IPS-20b (cell line): ENCODE measurements at regions not wholly inside any gene's neighbourhood (a gene's known extent, or its start where the extent isn't known, plus 50 kb on each side); places are given as distances from the start of the nearest gene placed in this dataset.

Experiments
- H3K27ac ChIP-seq: one replicate; pipeline ENCODE4 v1.5.1; 2013; ENCODE audit warnings: low read length
- H3K27me3 ChIP-seq: 2 replicates; pipeline ENCODE4 v1.6.1; 2013; ENCODE audit warnings: mild to moderate bottlenecking, low read length, inconsistent platforms; ENCODE audit not compliant: insufficient read depth
- H3K36me3 ChIP-seq: 2 replicates; pipeline ENCODE4 v1.6.1; 2013; ENCODE audit warnings: low read depth, mild to moderate bottlenecking, inconsistent platforms, low read length, moderate library complexity; ENCODE audit not compliant: insufficient read depth
- H3K4me1 ChIP-seq: 2 replicates; pipeline ENCODE4 v1.6.1; 2013; ENCODE audit warnings: mild to moderate bottlenecking, control low read depth, inconsistent platforms, low read length, moderate library complexity; ENCODE audit not compliant: insufficient read depth
- H3K4me3 ChIP-seq: 2 replicates; pipeline ENCODE4 v1.5.1; 2013; ENCODE audit warnings: mild to moderate bottlenecking, low read length, inconsistent platforms
- H3K9ac ChIP-seq: 2 replicates; pipeline ENCODE4 v1.6.1; 2013; ENCODE audit warnings: low read depth, mild to moderate bottlenecking, inconsistent platforms, low read length, moderate library complexity
- H3K9me3 ChIP-seq: 2 replicates; pipeline ENCODE4 v1.6.1; 2013; ENCODE audit warnings: mild to moderate bottlenecking, low read depth, low read length, inconsistent platforms; ENCODE audit not compliant: insufficient read depth

GRCh38 chr7:156167417-156167807 lies 355.1 kb upstream of the SHH start:
- Histone ChIP-seq H3K9ac (no peak overlapping the region), H3K4me3 (no peak overlapping the region), H3K4me1 (no peaks in the 10 kb centered on the region; the same call in 1 of the 2 replicates), H3K27ac (no peak overlapping the region), H3K9me3 (no peaks in the 10 kb centered on the region), H3K36me3 (no peaks in the 10 kb centered on the region), H3K27me3 (no peaks in the 10 kb centered on the region)

GRCh38 chr7:156166692-156167416 lies 354.6 kb upstream of the SHH start:
- Histone ChIP-seq H3K4me3 (no peak overlapping the region), H3K9me3 (no peaks in the 10 kb centered on the region), H3K9ac (no peak overlapping the region), H3K4me1 (no peaks in the 10 kb centered on the region; the same call in 1 of the 2 replicates), H3K27ac (no peak overlapping the region), H3K27me3 (no peaks in the 10 kb centered on the region), H3K36me3 (no peaks in the 10 kb centered on the region)

DNA sequence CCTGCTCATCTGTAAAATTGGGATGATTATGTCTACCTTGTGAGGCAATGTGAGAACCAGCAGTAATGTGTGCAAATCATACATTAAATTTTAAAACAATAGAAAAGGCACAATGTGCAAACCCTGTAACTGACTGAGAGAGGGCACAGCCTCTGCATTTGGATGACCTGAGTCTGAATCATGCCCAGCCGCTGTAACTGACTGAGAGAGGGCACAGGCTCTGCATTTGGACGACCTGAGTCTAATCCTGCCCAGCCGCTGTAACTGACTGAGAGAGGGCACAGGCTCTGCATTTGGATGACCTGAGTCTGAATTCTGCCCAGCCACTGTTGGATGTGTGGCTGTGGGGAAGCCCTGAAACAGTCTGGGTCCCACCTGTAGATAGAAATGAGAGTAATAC lies 351.5 kb upstream of the SHH start:
- Histone ChIP-seq H3K9ac (no peak overlapping the region), H3K4me1 (no peaks in the 10 kb centered on the region; the same call in 1 of the 2 replicates), H3K27me3 (no peaks in the 10 kb centered on the region), H3K9me3 (no peaks in the 10 kb centered on the region), H3K4me3 (no peak overlapping the region), H3K36me3 (no peaks in the 10 kb centered on the region), H3K27ac (no peak overlapping the region)

DNA sequence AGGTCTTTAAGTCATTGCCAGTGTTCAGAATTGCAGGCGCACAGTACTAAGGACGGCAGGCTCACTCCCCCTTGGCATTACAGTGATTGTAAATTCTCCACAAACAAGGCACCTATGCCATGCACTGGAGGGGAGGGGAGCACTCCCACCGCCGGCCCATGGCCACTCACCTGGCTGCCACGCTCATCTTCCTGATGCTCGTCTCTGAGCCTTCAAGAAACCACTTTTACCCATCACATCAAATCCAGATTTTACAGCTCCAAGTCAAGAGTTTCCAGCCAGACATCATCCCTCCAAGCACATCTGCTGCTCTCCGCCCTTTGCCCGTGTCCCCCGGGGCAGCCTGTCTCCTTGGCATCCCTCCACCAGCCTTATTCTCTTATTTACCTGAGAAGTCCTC lies 350.2 kb upstream of the SHH start:
- H3K9me3 ChIP-seq, result no peaks in the 10 kb centered on the region
- no peaks in the 10 kb centered on the region for H3K27me3 ChIP-seq
- no peak overlapping the region for H3K27ac ChIP-seq
- no peak overlapping the region for H3K4me3 ChIP-seq
- H3K36me3 ChIP-seq, result no peaks in the 10 kb centered on the region
- H3K4me1 ChIP-seq, result no peaks in the 10 kb centered on the region; the same call in 1 of the 2 replicates
- no peak overlapping the region for H3K9ac ChIP-seq

- no peak overlapping the region; the same call in 1 of the 2 replicates for H3K4me3 ChIP-seq
- no peak overlapping the region for H3K9ac ChIP-seq
- no peaks in the 10 kb centered on the region for H3K27me3 ChIP-seq
- no peaks in the 10 kb centered on the region for H3K9me3 ChIP-seq
- peaks cover 3% of the 10 kb centered on the region; the same call in 1 of the 2 replicates for H3K4me1 ChIP-seq
- no peak overlapping the region for H3K27ac ChIP-seq
- H3K36me3 ChIP-seq, result no peaks in the 10 kb centered on the region
These were observed 348.5 kb upstream of the SHH start for GRCh38 chr7:156160811-156161210.

DNA sequence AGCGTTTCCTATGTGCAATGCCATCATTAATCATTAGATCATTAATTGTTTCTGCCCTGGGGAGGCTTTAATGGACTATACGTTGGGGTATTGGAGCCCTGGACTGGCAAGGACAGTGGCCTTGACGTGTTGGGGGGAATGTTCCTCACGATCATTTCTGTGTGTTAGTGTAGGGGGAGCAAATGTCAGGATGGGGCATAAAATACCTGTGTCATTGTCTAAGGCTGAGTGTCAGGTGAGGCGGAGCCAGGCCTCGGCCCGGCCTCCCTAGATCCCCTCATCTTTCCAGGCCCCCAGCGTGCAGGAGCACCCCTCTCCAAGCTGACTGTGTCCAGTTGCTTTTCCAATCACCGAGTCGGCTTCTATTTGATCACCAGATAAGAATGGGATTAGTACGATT lies 346.4 kb upstream of the SHH start:
- H3K9me3 ChIP-seq, result no peaks in the 10 kb centered on the region
- H3K27ac ChIP-seq, result no peak overlapping the region
- H3K27me3 ChIP-seq, result no peaks in the 10 kb centered on the region
- no peak overlapping the region for H3K9ac ChIP-seq
- H3K4me1 ChIP-seq, result peaks cover 3% of the 10 kb centered on the region; the same call in 1 of the 2 replicates
- H3K4me3 ChIP-seq, result no peak overlapping the region
- H3K36me3 ChIP-seq, result no peaks in the 10 kb centered on the region

- H3K27me3 ChIP-seq, result no peaks in the 10 kb centered on the region
- no peaks in the 10 kb centered on the region for H3K36me3 ChIP-seq
These were observed 345.9 kb upstream of the SHH start for GRCh38 chr7:156158213-156158612.

GRCh38 chr7:156157409-156158012 lies 345.2 kb upstream of the SHH start:
- no peaks in the 10 kb centered on the region for H3K36me3 ChIP-seq
- peaks cover 3% of the 10 kb centered on the region; the same call in 1 of the 2 replicates for H3K4me1 ChIP-seq
- H3K27me3 ChIP-seq, result no peaks in the 10 kb centered on the region
- H3K27ac ChIP-seq, result no peak overlapping the region
- H3K9me3 ChIP-seq, result no peaks in the 10 kb centered on the region
- H3K9ac ChIP-seq, result no peak overlapping the region
- no peak overlapping the region for H3K4me3 ChIP-seq

More at GRCh38 chr7:156158213-156158612, 345.9 kb upstream of the SHH start:
- Histone ChIP-seq H3K4me1 (peaks cover 3% of the 10 kb centered on the region; the same call in 1 of the 2 replicates), H3K4me3 (no peak overlapping the region), H3K9ac (no peak overlapping the region), H3K27ac (no peak overlapping the region), H3K9me3 (no peaks in the 10 kb centered on the region)

DNA sequence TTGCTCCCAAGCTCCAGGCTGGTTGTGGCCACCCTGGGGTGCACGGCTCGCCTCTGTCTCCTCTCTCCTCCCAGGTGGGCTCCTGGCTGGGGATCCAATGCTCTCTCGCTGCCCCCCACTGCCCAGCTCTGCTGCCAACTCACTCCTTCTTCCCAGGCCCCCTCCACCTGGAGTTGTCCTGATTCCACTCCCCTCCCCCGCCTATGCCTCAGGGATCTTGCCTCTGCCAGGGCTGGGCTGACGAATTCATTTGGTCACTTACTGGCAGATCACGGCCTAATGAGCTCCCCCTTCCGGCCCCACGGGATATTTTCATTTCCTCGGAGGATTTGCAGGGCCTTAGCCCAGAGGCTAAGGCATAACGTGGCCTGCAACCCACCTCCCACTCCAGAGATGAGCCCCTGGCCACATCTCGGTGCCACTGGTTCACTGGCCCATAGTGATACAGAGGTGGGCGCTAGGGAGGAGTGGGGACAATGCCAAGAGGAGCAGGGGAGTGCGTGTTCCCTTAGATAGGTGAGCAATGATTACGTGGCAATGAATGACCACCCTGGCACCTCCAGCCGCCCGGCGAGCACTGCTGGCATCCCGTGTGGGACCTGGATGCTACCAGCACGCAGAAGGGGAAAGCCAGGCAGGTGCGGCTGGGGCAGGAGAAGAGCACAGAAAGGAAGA lies 344.6 kb upstream of the SHH start:
- H3K27me3 ChIP-seq, result no peaks in the 10 kb centered on the region
- H3K9me3 ChIP-seq, result no peaks in the 10 kb centered on the region
- no peak overlapping the region for H3K4me3 ChIP-seq
- no peaks in the 10 kb centered on the region for H3K36me3 ChIP-seq
- no peak overlapping the region for H3K9ac ChIP-seq
- peaks cover 3% of the 10 kb centered on the region; the same call in 1 of the 2 replicates for H3K4me1 ChIP-seq
- no peak overlapping the region for H3K27ac ChIP-seq

DNA sequence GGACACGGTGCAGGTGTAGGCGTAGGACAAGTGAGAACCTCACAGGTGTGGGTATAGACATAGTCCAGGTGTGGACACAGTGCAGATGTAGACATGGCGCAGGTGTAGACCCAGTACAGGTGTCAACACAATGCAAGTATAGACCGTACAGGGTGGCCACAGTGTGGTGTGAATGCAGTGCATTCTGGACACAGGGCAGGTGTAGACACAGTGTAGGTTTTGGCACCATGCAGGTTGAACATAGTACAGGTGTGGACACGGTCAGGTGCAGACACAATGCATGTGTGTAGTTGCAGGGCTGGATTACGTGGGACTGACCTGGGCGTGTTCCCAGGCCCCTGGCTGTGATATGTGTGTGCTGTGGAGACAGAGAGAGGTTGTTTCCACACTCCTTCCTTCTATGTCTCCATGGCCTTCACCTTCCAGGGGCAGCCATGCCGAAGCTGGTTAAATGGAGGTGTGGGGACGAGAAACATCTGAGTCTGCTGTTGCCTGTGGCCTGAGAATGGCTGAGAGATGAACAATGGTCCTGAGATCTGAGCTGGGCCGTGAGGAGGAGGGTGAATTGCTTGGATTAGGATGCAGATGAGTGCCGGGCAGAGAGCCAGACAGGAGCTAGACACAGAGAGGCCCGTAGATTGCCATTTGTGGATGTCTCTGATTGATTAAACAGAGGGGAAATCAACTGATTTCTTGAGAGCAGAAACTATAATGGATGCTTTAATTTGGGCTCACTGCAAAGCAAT lies 343.9 kb upstream of the SHH start:
- peaks cover 7% of the 10 kb centered on the region; the same call in 1 of the 2 replicates for H3K4me1 ChIP-seq
- no peaks in the 10 kb centered on the region for H3K9me3 ChIP-seq
- no peak overlapping the region for H3K9ac ChIP-seq
- no peak overlapping the region for H3K27ac ChIP-seq
- no peaks in the 10 kb centered on the region for H3K27me3 ChIP-seq
- no peaks in the 10 kb centered on the region for H3K36me3 ChIP-seq
- H3K4me3 ChIP-seq, result no peak overlapping the region

GRCh38 chr7:156153590-156153989 lies 341.3 kb upstream of the SHH start:
- Histone ChIP-seq H3K4me3 (no peak overlapping the region), H3K27ac (no peak overlapping the region), H3K9me3 (no peaks in the 10 kb centered on the region), H3K27me3 (no peaks in the 10 kb centered on the region), H3K36me3 (no peaks in the 10 kb centered on the region), H3K4me1 (peaks cover 8% of the 10 kb centered on the region; the same call in 1 of the 2 replicates), H3K9ac (no peak overlapping the region)
